GM12892 (cell line): ENCODE measurements at regions not wholly inside any gene's neighbourhood (a gene's known extent, or its start where the extent isn't known, plus 50 kb on each side); places are given as distances from the start of the nearest gene placed in this dataset.

Source experiments
- DNase-seq: peaks from one replicate; pipeline ENCODE4 v3.0.0; 2011; ENCODE audit not compliant: insufficient read length
- FAIRE-seq: peaks from 2 replicates; lab custom pipeline; 2011; peaks lifted over from hg19 to GRCh38; lab: Jason Lieb, UNC
- POLR2A ChIP-seq: IDR thresholded peaks from 2 replicates; pipeline ENCODE4 v1.6.1; 2011; ENCODE audit warnings: low read depth, low read length, control low read depth
- POLR2AphosphoS5 ChIP-seq: IDR thresholded peaks from 2 replicates; pipeline ENCODE4 v1.6.1; 2011; ENCODE audit warnings: low read depth, low read length, control low read depth
- TAF1 ChIP-seq: IDR thresholded peaks from 2 replicates; pipeline ENCODE4 v1.6.1; 2011; ENCODE audit warnings: low read depth, mild to moderate bottlenecking, control low read depth, low read length, borderline replicate concordance

GRCh38 chr20:24741493-24742072 lies 207.5 kb upstream of the CST7 start:
- TF ChIP-seq POLR2AphosphoS5 (no peak), TAF1 (no peak), POLR2A (no peak)
- FAIRE-seq, result no peak
- DNase-seq, result no peak

GRCh38 chr20:24742436-24742835 lies 206.6 kb upstream of the CST7 start:
- no peak for TF ChIP-seq POLR2AphosphoS5
- TF ChIP-seq TAF1, result no peak
- no peak for TF ChIP-seq POLR2A
- DNase-seq (no peak), FAIRE-seq (no peak)

- DNase-seq, result no peak
- TF ChIP-seq POLR2AphosphoS5, result no peak
- TF ChIP-seq POLR2A, result no peak
- no peak for TF ChIP-seq TAF1
- FAIRE-seq, result no peak
Measured at GRCh38 chr20:24742989-24743388, 206.1 kb upstream of the CST7 start.

- DNase-seq (no peak), FAIRE-seq (no peak)
- TF ChIP-seq POLR2AphosphoS5, result no peak
Measured at GRCh38 chr20:24743641-24744040, 205.4 kb upstream of the CST7 start.

- FAIRE-seq (no peak), DNase-seq (no peak)
- TF ChIP-seq POLR2A (no peak), POLR2AphosphoS5 (no peak), TAF1 (no peak)
Measured at GRCh38 chr20:24744747-24745146, 204.3 kb upstream of the CST7 start.

GRCh38 chr20:24745206-24745605 lies 203.9 kb upstream of the CST7 start:
- no peak for TF ChIP-seq POLR2AphosphoS5
- no peak for TF ChIP-seq POLR2A
- TF ChIP-seq TAF1, result no peak
- DNase-seq, result no peak
- FAIRE-seq, result no peak

- FAIRE-seq, result no peak
- TF ChIP-seq POLR2A (no peak), POLR2AphosphoS5 (no peak), TAF1 (no peak)
Measured at GRCh38 chr20:24745617-24746350, 203.3 kb upstream of the CST7 start.

GRCh38 chr20:24746351-24746685 lies 202.8 kb upstream of the CST7 start:
- TF ChIP-seq TAF1 (no peak), POLR2A (no peak), POLR2AphosphoS5 (no peak)
- DNase-seq (no peak), FAIRE-seq (no peak)

More at GRCh38 chr20:24745617-24746350, 203.3 kb upstream of the CST7 start:
- DNase-seq, result no peak

GRCh38 chr20:24747010-24747712 lies 201.9 kb upstream of the CST7 start:
- no peak for DNase-seq
- FAIRE-seq, result no peak

GRCh38 chr20:24747881-24748595 lies 201.0 kb upstream of the CST7 start:
- no peak for FAIRE-seq
- no peak for TF ChIP-seq POLR2AphosphoS5
- DNase-seq, result no peak

More at GRCh38 chr20:24747010-24747712, 201.9 kb upstream of the CST7 start:
- TF ChIP-seq POLR2A, result no peak
- TF ChIP-seq POLR2AphosphoS5, result no peak
- no peak for TF ChIP-seq TAF1

- TF ChIP-seq POLR2AphosphoS5 (no peak), POLR2A (no peak), TAF1 (no peak)
- no peak for FAIRE-seq
- DNase-seq, result no peak
Measured at GRCh38 chr20:24751551-24751950, 197.5 kb upstream of the CST7 start.
